ENCODE measurements at regions not wholly inside any gene's neighbourhood (a gene's known extent, or its start where the extent isn't known, plus 50 kb on each side); places are given as distances from the start of the nearest gene placed in this dataset.

- DNase-seq, result no peak
Observed at GRCh38 chr4:157957905-157958304, 214.9 kb downstream of the GASK1B start.

GRCh38 chr4:157942017-157942416 is 230.8 kb downstream of the GASK1B start:
- DNase-seq, result no peak

- DNase-seq, result no peak
Observed at GRCh38 chr4:157934151-157934550, 238.7 kb downstream of the GASK1B start.

- no peak for DNase-seq
Observed at GRCh38 chr4:157932936-157933335, 239.9 kb downstream of the GASK1B start.

- no peak for DNase-seq
Observed at GRCh38 chr4:157929486-157929885, 243.3 kb downstream of the GASK1B start.

- no peak for DNase-seq
Observed at GRCh38 chr4:157918036-157918832, 254.6 kb downstream of the GASK1B start.

- DNase-seq, result no peak
Observed at GRCh38 chr4:157912212-157912611, 260.6 kb downstream of the GASK1B start.

- DNase-seq, result no peak
Observed at GRCh38 chr4:157911662-157912061, 261.2 kb downstream of the GASK1B start.

- DNase-seq, result no peak
Observed at GRCh38 chr4:157908691-157909090, 264.1 kb downstream of the GASK1B start.

GRCh38 chr4:157908031-157908430 is 264.8 kb downstream of the GASK1B start:
- no peak for DNase-seq

- no peak for DNase-seq
Observed at GRCh38 chr4:157907226-157907946, 265.4 kb downstream of the GASK1B start.

GRCh38 chr4:157898836-157899605 is 273.8 kb downstream of the GASK1B start:
- DNase-seq, result no peak

- no peak for DNase-seq
Observed at GRCh38 chr4:157897855-157898370, 274.9 kb downstream of the GASK1B start.

- DNase-seq, result no peak
Observed at GRCh38 chr4:157896726-157897125, 276.1 kb downstream of the GASK1B start.

GRCh38 chr4:157895205-157895604 is 277.6 kb downstream of the GASK1B start:
- no peak for DNase-seq

GRCh38 chr4:157889788-157890187 is 283.0 kb downstream of the GASK1B start:
- DNase-seq, result no peak

- DNase-seq, result no peak
Observed at GRCh38 chr4:157888281-157888680, 284.5 kb downstream of the GASK1B start.

GRCh38 chr4:157887316-157887715 is 285.5 kb downstream of the GASK1B start:
- DNase-seq, result no peak

- DNase-seq, result no peak
Observed at GRCh38 chr4:157886645-157887044, 286.2 kb downstream of the GASK1B start.

GRCh38 chr4:157885811-157886210 is 287.0 kb downstream of the GASK1B start:
- no peak for DNase-seq

- no peak for DNase-seq
Observed at GRCh38 chr4:157882901-157883300, 289.9 kb downstream of the GASK1B start.

GRCh38 chr4:157880761-157881160 is 292.1 kb downstream of the GASK1B start:
- DNase-seq, result no peak

GRCh38 chr4:157854819-157855218 is 318.0 kb downstream of the GASK1B start:
- no peak for DNase-seq

Measured in stimulated activated CD4-positive, alpha-beta T cell treated with anti-CD3 and anti-CD28 coated beads, Interleukin-15, amount 100 ng/mL, for 24 hours (primary cell).